ENCODE measurements at regions not wholly inside any gene's neighbourhood (a gene's known extent, or its start where the extent isn't known, plus 50 kb on each side); places are given as distances from the start of the nearest gene placed in this dataset.
A peak's percentile ranks its signal among the peaks of the same experiment; 100 is the strongest.

DNA sequence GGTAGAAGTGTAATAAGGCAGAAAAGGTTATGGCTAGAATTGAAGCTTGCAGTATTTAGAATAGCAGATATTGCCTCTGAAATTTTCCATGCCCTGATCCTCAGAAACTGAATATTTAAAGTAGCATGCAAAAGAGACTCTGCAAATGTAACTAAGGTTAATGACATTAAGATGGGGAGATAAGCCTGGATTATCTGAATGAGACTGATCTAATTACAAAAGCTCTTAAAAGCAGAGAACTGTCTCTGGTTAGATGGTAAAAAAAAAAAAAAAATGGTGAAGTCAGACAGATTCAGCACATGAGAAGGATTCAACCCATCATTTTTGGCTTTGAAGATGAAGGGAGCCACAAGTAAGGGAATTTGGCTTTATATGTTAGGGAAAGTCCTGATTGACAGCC, 503.7 kb upstream of the IRAK1BP1 start (continued):
- TF ChIP-seq TEAD4 (IDR thresholded peaks at IDR 0.05; ENCODE audit: borderline replicate concordance, insufficient read depth) (no peak), GATA2 (CRISPR knock-in tag; IDR thresholded peaks at IDR 0.05) (peak; percentile 91), USF1 (IDR thresholded peaks at IDR 0.05; ENCODE audit: borderline replicate concordance, low read depth) (no peak)

DNA sequence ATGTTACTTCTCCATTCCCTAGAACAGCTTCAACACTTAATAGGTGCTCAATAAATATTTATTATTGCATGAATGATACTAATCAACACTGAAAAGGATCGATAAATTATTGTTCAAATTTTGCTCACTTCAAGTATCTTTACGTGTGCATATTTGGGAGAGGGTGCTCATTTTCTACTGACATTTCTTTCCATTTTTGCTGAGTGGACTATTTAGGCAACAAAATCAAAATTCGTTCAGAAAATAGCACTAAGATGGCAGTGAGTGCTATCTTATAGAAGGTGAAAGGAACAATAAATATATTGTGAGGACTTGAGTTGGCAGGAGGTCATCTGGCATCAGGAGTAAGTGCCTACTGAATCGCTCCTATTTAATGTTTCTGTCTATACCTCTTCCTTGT, 501.9 kb upstream of the IRAK1BP1 start:
- H3K9ac ChIP-seq, result no peak overlapping the region
- peaks cover 0 to 14% of the 10 kb centered on the region in 2 experiments; a peak in 2 of 4 replicates for H3K4me1 ChIP-seq (ENCODE audit: control insufficient read depth in 1 of 2, insufficient read depth in 2 of 2, low read depth in 1 of 2, low read length in 1 of 2)
- H3K9me3 ChIP-seq, result no peaks in the 10 kb centered on the region
- no peak overlapping the region for H2AFZ ChIP-seq (ENCODE audit: low read depth)
- H3K79me2 ChIP-seq (ENCODE audit: insufficient read depth), result no peaks in the 10 kb centered on the region
- no peaks in the 10 kb centered on the region for H3F3A ChIP-seq (replicated peaks; ENCODE audit: insufficient read depth)
- no peak overlapping the region for H3K4me2 ChIP-seq
- TF ChIP-seq FOSL2 (IDR thresholded peaks at IDR 0.05; ENCODE audit: borderline replicate concordance, low read depth) (no peak), FOXM1 (IDR thresholded peaks at IDR 0.05; ENCODE audit: low read depth) (no peak), PBX3 (IDR thresholded peaks at IDR 0.05) (no peak), ZBTB33 (IDR thresholded peaks at IDR 0.05; ENCODE audit: borderline replicate concordance, low read depth) (no peak), RXRA (IDR thresholded peaks at IDR 0.05; ENCODE audit: borderline replicate concordance, low read depth) (no peak), EZH2phosphoT487 (IDR thresholded peaks at IDR 0.05; ENCODE audit: borderline replicate concordance, low read depth) (no peak), POLR2AphosphoS5 (IDR thresholded peaks at IDR 0.05; ENCODE audit: low read depth, low read length) (no peak)
- TF ChIP-seq, protein P1, sequence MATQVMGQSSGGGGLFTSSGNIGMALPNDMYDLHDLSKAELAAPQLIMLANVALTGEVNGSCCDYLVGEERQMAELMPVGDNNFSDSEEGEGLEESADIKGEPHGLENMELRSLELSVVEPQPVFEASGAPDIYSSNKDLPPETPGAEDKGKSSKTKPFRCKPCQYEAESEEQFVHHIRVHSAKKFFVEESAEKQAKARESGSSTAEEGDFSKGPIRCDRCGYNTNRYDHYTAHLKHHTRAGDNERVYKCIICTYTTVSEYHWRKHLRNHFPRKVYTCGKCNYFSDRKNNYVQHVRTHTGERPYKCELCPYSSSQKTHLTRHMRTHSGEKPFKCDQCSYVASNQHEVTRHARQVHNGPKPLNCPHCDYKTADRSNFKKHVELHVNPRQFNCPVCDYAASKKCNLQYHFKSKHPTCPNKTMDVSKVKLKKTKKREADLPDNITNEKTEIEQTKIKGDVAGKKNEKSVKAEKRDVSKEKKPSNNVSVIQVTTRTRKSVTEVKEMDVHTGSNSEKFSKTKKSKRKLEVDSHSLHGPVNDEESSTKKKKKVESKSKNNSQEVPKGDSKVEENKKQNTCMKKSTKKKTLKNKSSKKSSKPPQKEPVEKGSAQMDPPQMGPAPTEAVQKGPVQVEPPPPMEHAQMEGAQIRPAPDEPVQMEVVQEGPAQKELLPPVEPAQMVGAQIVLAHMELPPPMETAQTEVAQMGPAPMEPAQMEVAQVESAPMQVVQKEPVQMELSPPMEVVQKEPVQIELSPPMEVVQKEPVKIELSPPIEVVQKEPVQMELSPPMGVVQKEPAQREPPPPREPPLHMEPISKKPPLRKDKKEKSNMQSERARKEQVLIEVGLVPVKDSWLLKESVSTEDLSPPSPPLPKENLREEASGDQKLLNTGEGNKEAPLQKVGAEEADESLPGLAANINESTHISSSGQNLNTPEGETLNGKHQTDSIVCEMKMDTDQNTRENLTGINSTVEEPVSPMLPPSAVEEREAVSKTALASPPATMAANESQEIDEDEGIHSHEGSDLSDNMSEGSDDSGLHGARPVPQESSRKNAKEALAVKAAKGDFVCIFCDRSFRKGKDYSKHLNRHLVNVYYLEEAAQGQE (IDR thresholded peaks at IDR 0.05; ENCODE audit: low read depth, low read length), result no peak
- no peaks in the 10 kb centered on the region for H3K9me2 ChIP-seq
- ChIA-PET POLR2A (no interaction called here), CTCF (interaction anchor here (1.0 kb wide), 2 partner anchors 18 to 75 kb away, joined by 3 read pairs; no protein-coding TSS in a partner anchor)
- no peaks in the 10 kb centered on the region for H3K27me3 ChIP-seq (ENCODE audit: insufficient read depth)
- no peaks in the 10 kb centered on the region for H3K36me3 ChIP-seq (replicated peaks in 1 of 2; ENCODE audit: control insufficient read depth in 1 of 2, insufficient read depth in 2 of 2, low read length in 1 of 2)
- H3K4me3 ChIP-seq (ENCODE audit: low read depth in 2 of 2, low read length in 1 of 2), result no peak overlapping the region
- H4K20me1 ChIP-seq (ENCODE audit: insufficient read depth), result no peaks in the 10 kb centered on the region
- 45% methylated on average over 4 of the region's 4 CpGs for WGBS (ENCODE audit: low lambda C conversion rate)
- DNase-seq, result no peak
- no peak overlapping the region for H3K27ac ChIP-seq (ENCODE audit: low read depth in 2 of 2, low read length in 1 of 2)
